Calu3 (cell line): ENCODE measurements at regions not wholly inside any gene's neighbourhood (a gene's known extent, or its start where the extent isn't known, plus 50 kb on each side); places are given as distances from the start of the nearest gene placed in this dataset.

Experiments
- BruUV-seq: library from RNA; stranded (reverse); fragments of 400-500 nt; replicated peaks from 2 replicates; lab custom pipeline; 2021; lab: Mats Ljungman, UMichigan
- CTCF ChIA-PET: fragments of 300-600 bp; sonication (Branson Sonifier 250); formaldehyde crosslinking; loops from one replicate; lab custom pipeline; 2022; ENCODE audit warnings: antibody characterized with exemption; lab: Charles Lee
- DNase-seq: peaks from one replicate; pipeline ENCODE4 v3.0.0; 2022
- H3K27ac Mint-ChIP-seq: one replicate; pipeline ENCODE4 v1.8.0; 2022; ENCODE audit warnings: mixed read lengths; ENCODE audit not compliant: unreplicated experiment
- H3K27me3 Mint-ChIP-seq: one replicate; pipeline ENCODE4 v1.8.0; 2022; ENCODE audit warnings: mixed read lengths; ENCODE audit not compliant: unreplicated experiment
- H3K36me3 Mint-ChIP-seq: one replicate; pipeline ENCODE4 v1.8.0; 2022; ENCODE audit warnings: mild to moderate bottlenecking, moderate library complexity, mixed read lengths; ENCODE audit not compliant: insufficient read depth, unreplicated experiment
- H3K4me1 Mint-ChIP-seq: one replicate; pipeline ENCODE4 v1.8.0; 2022; ENCODE audit warnings: mild to moderate bottlenecking, low read depth, mixed read lengths; ENCODE audit not compliant: unreplicated experiment
- H3K4me3 Mint-ChIP-seq: one replicate; pipeline ENCODE4 v1.8.0; 2022; ENCODE audit warnings: mild to moderate bottlenecking, low read depth, moderate library complexity, mixed read lengths; ENCODE audit not compliant: unreplicated experiment
- H3K9me3 Mint-ChIP-seq: one replicate; pipeline ENCODE4 v1.8.0; 2022; ENCODE audit warnings: low read depth, mixed read lengths; ENCODE audit not compliant: unreplicated experiment
- CTCF ChIP-seq: fragments of 200-600 bp; IDR thresholded peaks from one replicate; pipeline ENCODE4 v1.8.0; 2022; ENCODE audit warnings: antibody characterized with exemption; ENCODE audit not compliant: unreplicated experiment
- intact Hi-C: fragments of 100-400 bp; cut with micrococcal nuclease; formaldehyde crosslinking; loops from one replicate; pipeline ENCODE4 v1.10.0; 2022; ENCODE audit not compliant: unreplicated experiment

GRCh38 chr4:176868676-176869075, 76.0 kb upstream of the VEGFC start:
- no peak for TF ChIP-seq CTCF
- no peak for DNase-seq
- no peaks in the 10 kb centered on the region for H3K27me3 Mint-ChIP-seq
- BruUV-seq: no TSS peak
- intact Hi-C loops: no loop called here
- no peak overlapping the region for H3K27ac Mint-ChIP-seq
- H3K4me1 Mint-ChIP-seq: peaks cover 7% of the 10 kb centered on the region
- no peaks in the 10 kb centered on the region for H3K36me3 Mint-ChIP-seq
- no peaks in the 10 kb centered on the region for H3K9me3 Mint-ChIP-seq
- H3K4me3 Mint-ChIP-seq: no peak overlapping the region
- CTCF ChIA-PET: no interaction called here

- CTCF ChIA-PET: no interaction called here
- DNase-seq: no peak
- no peak for TF ChIP-seq CTCF
- Mint-ChIP-seq H3K9me3 (peaks cover 2% of the 10 kb centered on the region), H3K27ac (peak overlapping the region; percentile 53), H3K36me3 (no peaks in the 10 kb centered on the region), H3K27me3 (no peaks in the 10 kb centered on the region), H3K4me1 (peaks cover 7% of the 10 kb centered on the region), H3K4me3 (no peak overlapping the region)
- intact Hi-C loops: no loop called here
- no TSS peak for BruUV-seq
Observed at GRCh38 chr4:176872461-176872860, 79.7 kb upstream of the VEGFC start.

- no peaks in the 10 kb centered on the region for H3K4me1 Mint-ChIP-seq
- DNase-seq: no peak
- no peak overlapping the region for H3K4me3 Mint-ChIP-seq
- H3K27me3 Mint-ChIP-seq: no peaks in the 10 kb centered on the region
- H3K9me3 Mint-ChIP-seq: peaks cover 2% of the 10 kb centered on the region
- intact Hi-C loops: no loop called here
- no peak overlapping the region for H3K27ac Mint-ChIP-seq
- no peaks in the 10 kb centered on the region for H3K36me3 Mint-ChIP-seq
- CTCF ChIA-PET: no interaction called here
- TF ChIP-seq CTCF: no peak
- BruUV-seq: no TSS peak
Observed at GRCh38 chr4:176874721-176875445, 82.2 kb upstream of the VEGFC start.

GRCh38 chr4:176875446-176875930, 82.8 kb upstream of the VEGFC start:
- Mint-ChIP-seq H3K9me3 (peaks cover 2% of the 10 kb centered on the region), H3K36me3 (no peaks in the 10 kb centered on the region), H3K27me3 (no peaks in the 10 kb centered on the region), H3K4me3 (no peak overlapping the region), H3K4me1 (no peaks in the 10 kb centered on the region), H3K27ac (no peak overlapping the region)
- CTCF ChIA-PET: no interaction called here
- no peak for DNase-seq
- TF ChIP-seq CTCF: no peak
- no TSS peak for BruUV-seq
- intact Hi-C loops: no loop called here
